Natural killer cell (primary cell): ENCODE measurements at regions not wholly inside any gene's neighbourhood (a gene's known extent, or its start where the extent isn't known, plus 50 kb on each side); places are given as distances from the start of the nearest gene placed in this dataset.

Source experiments
- ATAC-seq, 3 donors: fragments of 150-1000 bp in 2 of 3; fragments of 200-7000 bp in 1 of 3; cut with Tn5 transposase; 1 replicate in 1 of 3; 2 replicates in 2 of 3; pipeline ENCODE4 v1.10.0; 2021; ENCODE audit warnings: mild to moderate bottlenecking in 2 of 3, moderate library complexity in 2 of 3
- DNase-seq, 2 donors: peaks; one replicate each; pipeline versions ENCODE4 v3.0.0 to v3.0.0-alpha.2; 2013 to 2021; ENCODE audit warnings: mixed read lengths in 1 of 2
- H3K27ac ChIP-seq: one replicate; pipeline ENCODE4 v1.5.1; 2013; ENCODE audit warnings: mild to moderate bottlenecking, low read length
- H3K27me3 ChIP-seq: one replicate; pipeline ENCODE4 v1.6.1; 2013; ENCODE audit warnings: low read length; ENCODE audit not compliant: control insufficient read depth, insufficient read depth
- H3K36me3 ChIP-seq: one replicate; pipeline ENCODE4 v1.6.1; 2013; ENCODE audit warnings: low read length; ENCODE audit not compliant: control insufficient read depth, insufficient read depth
- H3K4me1 ChIP-seq: one replicate; pipeline ENCODE4 v1.6.1; 2013; ENCODE audit warnings: low read length; ENCODE audit not compliant: control insufficient read depth, insufficient read depth
- H3K4me3 ChIP-seq: one replicate; pipeline ENCODE4 v1.5.1; 2013; ENCODE audit warnings: low read length
- H3K9me3 ChIP-seq: one replicate; pipeline ENCODE4 v1.6.1; 2013; ENCODE audit warnings: low read length; ENCODE audit not compliant: control insufficient read depth, insufficient read depth
- H3K27ac Mint-ChIP-seq, 2 donors: one replicate each; pipeline ENCODE4 v1.8.0; 2022; ENCODE audit warnings: mild to moderate bottlenecking in 2 of 2, mixed read lengths in 2 of 2, moderate library complexity in 1 of 2
- H3K27me3 Mint-ChIP-seq, 2 donors: one replicate each; pipeline ENCODE4 v1.8.0; 2022; ENCODE audit warnings: low read depth in 2 of 2, mixed read lengths in 2 of 2
- H3K36me3 Mint-ChIP-seq: one replicate; pipeline ENCODE4 v1.8.0; 2022; ENCODE audit warnings: mixed read lengths
- H3K4me1 Mint-ChIP-seq, 2 donors: one replicate each; pipeline ENCODE4 v1.8.0; 2022; ENCODE audit warnings: mixed read lengths in 2 of 2
- H3K4me3 Mint-ChIP-seq: one replicate; pipeline ENCODE4 v1.8.0; 2022; ENCODE audit warnings: mild to moderate bottlenecking, moderate library complexity, mixed read lengths
- H3K9me3 Mint-ChIP-seq, 2 donors: one replicate each; pipeline ENCODE4 v1.8.0; 2022; ENCODE audit warnings: mixed read lengths in 2 of 2
- CTCF ChIP-seq: fragments of 200-600 bp; IDR thresholded peaks from one replicate; pipeline ENCODE4 v1.8.0; 2022; ENCODE audit warnings: antibody characterized with exemption
- WGBS: methylation state at CpG from one replicate; pipeline ENCODE4 v1.1.7; 2013; ENCODE audit warnings: missing lambda C conversion rate; ENCODE audit not compliant: insufficient coverage; 5-methylcytosine and 5-hydroxymethylcytosine counted together
- intact Hi-C: fragments of 100-400 bp; cut with micrococcal nuclease; formaldehyde crosslinking; loops from one replicate; pipeline ENCODE4 v1.14.2; 2022

GRCh38 chr5:124410539-124411488 lies 335.6 kb downstream of the ZNF608 start:
- H3K9me3 ChIP-seq: no peaks in the 10 kb centered on the region
- no peak overlapping the region for H3K27ac ChIP-seq
- Mint-ChIP-seq H3K27ac (no peak overlapping the region), H3K36me3 (no peaks in the 10 kb centered on the region), H3K4me1 (no peaks in the 10 kb centered on the region), H3K9me3 (peaks cover 0 to 3% of the 10 kb centered on the region in 2 donors), H3K27me3 (peaks cover 0 to 3% of the 10 kb centered on the region in 2 donors), H3K4me3 (no peak overlapping the region)
- no peaks in the 10 kb centered on the region for H3K36me3 ChIP-seq
- no peaks in the 10 kb centered on the region for H3K27me3 ChIP-seq
- no peak overlapping the region for H3K4me3 ChIP-seq
- no peak for TF ChIP-seq CTCF
- DNase-seq: no peak
- H3K4me1 ChIP-seq: no peaks in the 10 kb centered on the region
- WGBS: 74% methylated on average over 3 of the region's 3 CpGs
- intact Hi-C loops: no loop called here
- ATAC-seq: no peak

- peaks cover 0 to 3% of the 10 kb centered on the region in 2 donors for H3K9me3 Mint-ChIP-seq
- H3K27me3 Mint-ChIP-seq: peaks cover 0 to 3% of the 10 kb centered on the region in 2 donors
- H3K27me3 ChIP-seq: no peaks in the 10 kb centered on the region
- no peak for DNase-seq
- no peak overlapping the region for H3K27ac Mint-ChIP-seq
- no peak overlapping the region for H3K4me3 Mint-ChIP-seq
- H3K36me3 Mint-ChIP-seq: no peaks in the 10 kb centered on the region
- H3K27ac ChIP-seq: no peak overlapping the region
- H3K4me3 ChIP-seq: no peak overlapping the region
- no peaks in the 10 kb centered on the region for H3K4me1 ChIP-seq
- H3K36me3 ChIP-seq: no peaks in the 10 kb centered on the region
- no peaks in the 10 kb centered on the region for H3K4me1 Mint-ChIP-seq
- no peak for ATAC-seq
- H3K9me3 ChIP-seq: no peaks in the 10 kb centered on the region
- 92% methylated on average over 8 of the region's 10 CpGs for WGBS
- no peak for TF ChIP-seq CTCF
- intact Hi-C loops: no loop called here
These were observed 337.5 kb downstream of the ZNF608 start for GRCh38 chr5:124408738-124409453.

GRCh38 chr5:124404796-124405195 lies 341.6 kb downstream of the ZNF608 start:
- ATAC-seq (no peak), DNase-seq (no peak)
- Mint-ChIP-seq H3K36me3 (no peaks in the 10 kb centered on the region), H3K4me1 (peaks cover 5 to 13% of the 10 kb centered on the region in 2 donors), H3K4me3 (no peak overlapping the region), H3K27ac (no peak overlapping the region), H3K9me3 (no peaks in the 10 kb centered on the region), H3K27me3 (no peaks in the 10 kb centered on the region)
- Histone ChIP-seq H3K27ac (no peak overlapping the region), H3K4me1 (peaks cover 2% of the 10 kb centered on the region), H3K27me3 (no peaks in the 10 kb centered on the region), H3K36me3 (no peaks in the 10 kb centered on the region), H3K4me3 (no peak overlapping the region), H3K9me3 (no peaks in the 10 kb centered on the region)
- WGBS: 79% methylated on average over 5 of the region's 5 CpGs
- intact Hi-C loops: no loop called here
- no peak for TF ChIP-seq CTCF
